Activated CD8-positive, alpha-beta memory T cell treated with anti-CD3 and anti-CD28 coated beads, Interleukin-2, amount 50 U/mL, for 24 hours (primary cell): ENCODE measurements at regions not wholly inside any gene's neighbourhood (a gene's known extent, or its start where the extent isn't known, plus 50 kb on each side); places are given as distances from the start of the nearest gene placed in this dataset.

ENCODE experiments used
- DNase-seq: peaks from one replicate; pipeline ENCODE4 v3.0.0-alpha.2; 2020; ENCODE audit errors: extremely low read depth

DNA sequence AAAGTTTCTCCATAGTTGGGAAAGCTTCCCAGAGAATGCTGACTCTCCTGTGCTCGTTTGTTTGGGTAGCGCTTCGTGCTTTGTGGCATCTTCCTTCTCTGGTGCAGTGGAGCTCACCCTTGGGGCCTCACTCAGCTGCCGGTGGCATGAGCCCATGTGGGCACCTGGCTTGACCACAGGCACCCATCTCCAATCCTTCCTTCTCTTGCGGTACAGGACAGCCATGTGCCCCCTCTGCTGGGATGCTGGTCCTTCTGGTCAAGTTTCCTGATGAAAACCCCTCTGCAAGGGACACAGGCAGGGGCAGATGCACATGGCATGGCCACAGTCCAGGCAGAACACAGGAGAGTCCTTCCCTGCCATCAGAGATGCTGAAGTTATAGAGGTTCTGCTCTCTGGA, 555.9 kb upstream of the HS6ST1 start:
- no peak for DNase-seq

DNA sequence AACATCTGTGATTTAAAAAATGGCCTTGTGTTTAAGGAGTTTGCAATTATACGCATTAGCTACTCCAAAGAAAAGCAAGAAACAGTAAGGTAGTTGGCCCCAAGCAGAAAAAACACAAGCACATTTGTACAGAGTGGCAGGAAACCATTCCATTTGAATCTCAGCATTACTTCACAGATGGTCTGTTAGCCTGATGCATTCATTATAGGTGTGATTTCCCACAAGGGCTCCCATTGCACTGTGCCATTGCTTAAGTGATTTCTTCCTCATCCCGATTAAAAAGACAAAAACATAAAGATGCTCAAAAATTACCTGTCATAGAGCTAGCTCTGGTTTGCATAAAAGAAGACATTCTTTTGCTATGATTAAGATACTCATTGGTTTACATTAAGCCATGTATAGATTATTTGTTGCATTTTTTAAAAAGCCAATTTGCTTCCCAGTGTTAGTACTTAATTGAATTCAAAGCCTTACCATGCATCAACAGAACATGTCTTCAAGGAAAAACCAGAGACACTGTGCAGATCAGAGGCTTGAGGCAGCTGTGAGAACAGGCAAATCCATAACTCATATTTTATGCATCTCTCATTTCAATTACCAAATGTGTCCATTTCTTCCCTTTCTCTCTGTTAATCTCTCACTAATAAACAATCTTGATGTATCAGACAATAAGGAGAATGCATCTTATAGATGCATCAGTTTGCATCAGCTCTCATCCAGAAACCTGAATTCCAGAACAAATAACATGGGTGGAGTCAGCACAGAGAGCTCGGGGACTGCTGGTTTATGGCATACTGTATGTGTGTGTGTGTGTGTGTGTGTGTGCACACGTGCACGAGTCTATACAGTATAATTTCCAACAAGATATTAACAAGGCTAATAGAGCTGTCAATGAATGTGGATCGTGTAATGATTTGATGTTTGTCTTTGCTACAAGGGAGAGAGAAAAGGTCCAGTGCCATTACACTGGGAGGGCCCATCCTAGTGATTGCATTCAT, 558.6 kb upstream of the HS6ST1 start:
- DNase-seq, result no peak

DNA sequence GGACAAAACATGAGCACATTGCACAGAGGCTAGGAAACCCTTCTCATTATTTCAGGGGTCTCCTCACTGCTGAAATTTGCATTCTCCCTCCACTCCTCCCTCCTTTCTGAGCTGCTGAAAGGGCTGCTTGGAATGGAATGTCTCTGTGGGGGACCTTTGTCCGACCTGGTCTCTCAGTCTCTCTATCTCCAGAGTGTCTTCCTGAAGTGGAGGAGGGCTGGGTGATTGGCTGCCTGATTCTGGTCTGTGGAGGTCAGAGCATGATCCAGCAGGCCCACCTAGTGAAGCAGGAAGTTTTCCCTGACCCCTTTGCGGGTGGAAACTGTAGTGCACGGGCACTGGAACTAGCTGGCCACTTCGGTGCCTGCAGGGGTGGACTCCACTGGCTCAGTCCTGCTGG, 560.5 kb upstream of the HS6ST1 start:
- no peak for DNase-seq

DNA sequence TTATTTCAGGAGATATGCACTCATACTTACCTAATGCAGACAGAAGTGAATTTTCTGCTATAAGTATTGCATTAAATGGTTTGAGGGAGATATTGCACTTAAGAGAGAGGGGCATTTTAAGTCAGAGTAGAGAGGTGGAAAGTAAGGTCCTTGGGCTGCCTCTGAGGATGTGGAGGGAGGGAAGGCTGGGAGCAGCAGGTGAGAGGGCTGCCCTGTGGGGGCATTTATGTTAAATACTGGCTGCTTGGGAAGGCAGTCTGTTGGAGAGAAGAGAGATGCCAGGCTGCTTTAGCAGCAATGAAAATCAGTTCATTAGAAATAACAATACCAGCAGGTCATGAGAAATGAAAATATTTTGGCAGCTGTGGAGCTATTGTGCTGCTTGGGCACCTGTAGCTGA, 576.2 kb upstream of the HS6ST1 start:
- no peak for DNase-seq

DNA sequence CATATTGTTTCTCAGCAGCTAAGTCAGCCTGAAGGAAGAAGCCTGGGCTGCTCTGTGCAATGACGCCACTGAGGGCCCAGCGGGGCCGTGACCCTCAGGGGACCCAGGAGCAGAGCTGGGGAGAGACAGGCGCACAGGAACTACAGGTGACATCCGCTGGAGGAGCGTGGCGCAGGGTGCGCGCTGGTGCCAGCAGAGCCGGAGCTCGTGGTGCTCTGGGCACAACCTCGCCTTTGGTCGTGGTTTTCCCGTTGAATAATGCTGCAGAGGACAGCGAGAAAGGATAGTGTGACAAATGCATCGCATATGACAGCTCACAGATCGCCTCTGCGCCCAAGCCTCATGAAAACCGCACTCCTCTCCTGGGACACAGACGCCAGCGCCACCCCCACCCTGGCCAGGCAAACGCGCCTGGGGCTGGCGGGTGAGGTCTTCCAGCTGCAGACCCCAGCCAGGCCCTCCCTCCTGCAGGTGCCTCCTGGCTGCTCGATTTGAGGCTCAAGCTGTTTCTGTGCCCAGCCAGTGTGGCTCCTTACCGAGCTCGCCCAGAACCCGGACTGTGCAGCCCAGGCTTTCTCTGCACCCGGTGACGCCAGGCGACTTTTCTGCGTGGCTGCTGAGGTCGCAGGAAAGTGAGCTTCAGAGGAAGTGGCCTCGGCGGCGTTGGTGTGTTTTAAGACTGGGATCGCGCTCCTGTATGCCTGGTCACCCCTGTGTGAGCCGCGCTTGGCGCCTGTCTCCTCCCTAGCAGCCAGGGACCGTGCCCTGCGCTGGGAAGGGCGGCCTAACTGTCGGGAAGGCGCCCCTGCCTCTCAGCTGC, 583.1 kb upstream of the HS6ST1 start:
- DNase-seq, result no peak

DNA sequence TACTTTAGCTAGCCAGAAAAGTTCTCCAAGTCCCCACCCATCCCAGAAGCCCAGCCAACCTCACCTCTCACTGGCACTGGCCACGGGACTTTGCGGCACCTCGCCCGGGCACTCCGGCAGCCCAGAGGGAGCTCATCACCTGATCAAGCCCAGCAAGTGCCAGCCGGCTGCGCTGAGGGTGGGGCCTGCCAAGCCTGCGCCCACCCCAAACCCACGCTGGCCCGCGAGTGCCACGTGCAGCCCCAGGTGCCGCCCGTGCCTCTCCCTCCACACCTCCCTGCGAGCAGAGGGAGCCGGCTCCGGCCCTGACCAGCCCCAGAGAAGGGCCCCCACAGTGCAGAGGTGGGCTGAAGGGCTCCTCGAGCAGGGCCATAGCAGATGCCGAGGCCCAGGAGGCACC, 585.0 kb upstream of the HS6ST1 start:
- DNase-seq, result no peak

DNA sequence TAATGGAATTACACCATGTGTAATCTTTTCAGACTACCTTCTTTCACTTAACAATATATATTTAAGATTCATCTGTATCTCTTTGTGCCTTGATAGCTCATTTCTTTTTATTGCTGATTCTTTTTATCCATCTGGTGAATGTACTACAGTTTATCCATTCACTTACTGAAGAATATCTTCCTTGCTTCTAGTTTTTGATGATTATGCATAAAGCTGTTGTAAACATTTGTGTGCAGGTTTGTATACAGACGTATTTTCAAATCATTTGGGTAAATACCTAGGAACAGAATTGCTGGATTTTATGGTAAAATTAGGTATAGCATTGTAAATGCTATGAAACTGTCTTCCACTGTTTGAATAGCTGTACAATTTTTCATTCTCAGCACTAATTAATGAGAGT, 592.6 kb upstream of the HS6ST1 start:
- DNase-seq, result no peak

DNA sequence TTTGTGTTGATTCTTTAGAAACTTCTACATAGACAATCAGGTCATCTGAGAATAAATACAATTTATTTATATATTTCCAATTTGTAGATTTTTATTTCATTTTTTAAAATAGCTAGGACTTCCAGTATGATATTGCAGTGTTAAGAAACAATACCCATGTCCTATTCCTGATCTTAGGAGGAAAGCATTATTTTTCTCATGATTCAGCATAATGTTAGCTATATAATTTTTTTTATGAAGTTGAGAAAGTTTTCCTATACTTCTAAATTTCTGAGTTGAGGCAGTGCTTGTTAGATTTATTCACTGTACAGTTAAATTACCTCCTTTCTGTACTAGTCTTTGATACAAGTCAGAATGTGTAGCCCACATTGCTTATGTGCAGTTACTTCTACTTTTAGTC, 595.7 kb upstream of the HS6ST1 start:
- DNase-seq, result no peak

DNA sequence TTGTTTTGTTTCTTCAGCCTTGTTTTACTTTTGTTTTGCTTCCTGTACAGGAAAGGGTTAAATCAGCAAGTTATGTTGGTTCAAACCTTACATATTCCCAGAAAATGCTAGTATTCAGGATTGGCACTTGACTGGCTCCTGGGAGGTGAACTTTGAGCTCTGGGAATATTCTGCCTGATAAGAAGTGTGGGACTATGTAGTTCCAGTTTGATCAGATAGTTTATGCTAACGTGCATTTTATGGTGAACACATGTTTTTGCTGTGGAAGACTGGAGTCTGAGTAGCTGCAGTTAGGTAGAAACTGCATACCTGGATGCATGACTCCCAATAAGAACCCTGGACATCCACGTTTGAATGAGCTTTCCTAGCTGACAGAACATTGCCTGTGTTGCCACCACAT, 603.1 kb upstream of the HS6ST1 start:
- DNase-seq, result no peak

DNA sequence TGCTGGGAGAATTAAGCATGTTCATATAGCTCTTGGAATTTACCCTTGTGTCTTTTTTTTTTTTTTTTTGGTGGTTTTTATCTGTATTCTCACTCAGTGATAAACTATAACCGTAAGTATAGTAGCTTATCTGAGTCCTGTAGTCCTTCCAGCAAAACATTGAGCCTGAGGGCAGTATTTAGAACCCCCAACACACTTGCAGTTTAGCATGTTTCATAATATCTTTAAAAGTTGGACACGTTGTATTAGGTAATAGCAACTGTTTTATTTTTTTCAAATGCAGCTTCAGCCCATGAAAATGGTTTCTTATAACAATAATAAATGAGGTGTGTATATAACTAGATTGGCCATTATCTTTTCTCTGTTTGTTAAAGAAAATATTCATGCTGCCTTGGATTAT, 603.5 kb upstream of the HS6ST1 start:
- DNase-seq, result no peak

DNA sequence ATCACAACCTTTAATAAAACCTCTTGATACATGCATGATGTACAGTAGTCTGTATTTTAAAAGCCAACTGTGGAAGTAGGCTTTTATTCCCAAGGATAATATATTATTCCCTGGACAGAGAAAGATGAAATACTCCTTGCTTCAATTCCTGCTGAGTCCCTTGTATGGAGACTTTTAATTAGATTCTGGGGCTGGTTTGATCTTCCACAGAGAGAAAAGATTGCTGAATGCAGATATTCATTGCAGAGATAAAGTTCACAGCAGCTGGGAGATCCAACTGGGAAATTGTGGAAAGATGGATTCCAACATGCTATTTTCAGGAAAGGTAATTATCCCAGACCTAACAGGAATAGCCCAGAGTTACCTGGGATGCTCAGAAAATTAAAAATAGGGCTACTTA, 607.0 kb upstream of the HS6ST1 start:
- DNase-seq, result no peak

DNA sequence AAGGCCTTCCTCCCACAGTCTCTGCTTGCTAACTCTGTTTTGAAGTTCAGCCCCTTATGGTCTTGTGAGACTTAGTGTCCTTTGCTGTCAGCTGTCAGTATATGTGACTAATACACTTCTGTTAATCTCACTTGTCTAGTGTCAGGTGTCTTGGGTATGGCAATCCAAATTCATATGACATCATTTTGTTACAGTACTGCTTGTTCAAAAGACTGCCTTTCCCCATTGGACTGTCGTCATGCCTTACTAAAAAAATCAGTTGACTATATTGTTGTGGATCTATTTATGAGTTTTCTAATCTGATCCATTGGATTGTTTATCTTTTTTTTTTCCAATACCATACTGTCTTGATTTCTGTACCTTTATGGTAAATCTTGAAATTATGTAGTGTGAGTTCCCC, 611.4 kb upstream of the HS6ST1 start:
- DNase-seq, result no peak

DNA sequence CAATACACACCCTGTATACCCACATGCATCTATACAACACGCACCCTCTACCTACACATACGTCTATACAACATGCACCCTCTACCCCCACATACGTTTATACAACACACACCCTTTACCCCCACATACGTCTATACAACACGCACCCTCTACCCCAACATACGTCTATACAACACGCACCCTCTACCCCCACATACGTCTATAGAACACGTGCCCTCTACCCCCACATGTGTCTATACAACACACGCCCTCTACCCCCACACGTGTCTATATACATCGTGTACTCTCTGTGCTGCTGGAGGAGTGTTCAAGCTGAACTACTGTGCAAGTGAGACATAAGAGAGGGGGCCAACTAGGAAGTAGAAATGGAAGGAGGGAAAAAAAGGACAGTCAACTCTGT, 621.7 kb upstream of the HS6ST1 start:
- DNase-seq, result no peak

DNA sequence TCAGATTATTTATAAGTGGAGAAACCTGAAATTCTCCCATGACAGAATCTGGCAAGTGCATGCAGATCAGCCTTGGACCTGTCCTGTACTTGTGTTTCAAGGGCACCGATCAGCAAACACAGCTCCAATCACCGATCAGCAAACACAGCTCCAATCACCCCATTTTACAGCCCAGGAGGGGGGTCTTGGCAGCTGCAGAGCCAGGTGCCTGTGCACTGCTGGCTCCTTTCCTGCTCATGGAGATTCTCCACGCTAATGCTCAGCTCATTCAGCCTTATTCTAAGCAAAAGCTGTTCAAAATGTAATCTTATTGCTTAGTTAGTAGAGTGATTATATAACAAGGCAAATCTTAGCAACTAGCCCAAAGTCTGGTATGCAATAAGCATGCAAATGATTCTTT, 623.1 kb upstream of the HS6ST1 start:
- DNase-seq, result no peak

DNA sequence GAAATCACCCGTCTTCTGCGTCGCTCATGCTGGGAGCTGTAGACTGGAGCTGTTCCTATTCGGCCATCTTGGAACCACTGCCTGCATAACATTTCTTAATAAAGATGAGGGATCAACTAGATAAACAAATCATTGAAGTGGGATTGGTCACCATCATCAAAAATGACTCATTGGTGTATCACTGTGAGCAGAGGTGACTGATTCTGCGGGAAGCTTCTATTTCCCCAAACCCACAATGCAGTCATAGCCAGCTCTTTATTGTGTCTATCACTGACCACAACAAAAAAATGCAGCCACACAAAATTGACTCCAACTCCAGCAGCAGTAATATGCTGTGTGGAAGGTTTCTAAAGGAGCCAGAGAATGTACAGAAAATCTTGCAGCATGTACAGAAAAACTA, 630.7 kb upstream of the HS6ST1 start:
- no peak for DNase-seq

DNA sequence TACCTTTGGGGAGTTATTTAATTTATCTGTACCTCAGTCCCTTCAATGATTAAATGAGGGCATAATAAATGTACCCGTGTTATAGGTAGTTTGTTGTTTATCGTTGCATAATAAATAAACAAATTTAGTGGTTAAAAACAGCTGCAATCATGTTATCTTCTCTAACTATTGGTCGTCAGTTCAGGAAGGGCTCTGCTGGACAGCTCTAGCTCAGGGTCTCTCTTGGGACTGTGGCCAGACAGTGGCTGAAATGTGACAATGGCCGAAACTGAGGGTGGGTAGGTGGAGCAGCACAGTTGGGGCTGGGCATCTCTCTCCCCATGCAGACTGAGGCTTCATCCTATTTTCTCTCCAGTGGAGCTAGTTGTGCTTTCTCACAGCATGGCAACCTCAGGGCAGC, 632.1 kb upstream of the HS6ST1 start:
- DNase-seq, result no peak

DNA sequence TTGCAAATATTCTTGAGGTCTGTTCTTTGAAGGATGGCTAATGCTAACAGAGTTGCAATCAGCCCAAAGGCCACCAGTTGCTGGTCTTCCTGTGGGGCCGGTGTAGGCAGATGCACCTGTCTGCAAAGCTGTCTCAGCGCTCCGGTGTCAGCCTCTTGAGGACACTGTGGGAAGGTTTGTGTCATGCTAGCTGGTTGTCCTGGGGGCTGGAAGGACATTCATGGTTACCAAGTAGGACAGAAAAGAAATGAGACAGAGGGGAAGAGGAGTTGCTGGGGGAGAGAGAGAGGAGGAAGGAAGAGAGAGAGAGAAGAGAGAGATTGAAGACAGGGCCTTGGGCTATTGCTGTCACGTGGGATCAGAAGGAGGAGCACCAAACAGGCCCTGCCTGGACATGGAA, 639.6 kb upstream of the HS6ST1 start:
- no peak for DNase-seq

DNA sequence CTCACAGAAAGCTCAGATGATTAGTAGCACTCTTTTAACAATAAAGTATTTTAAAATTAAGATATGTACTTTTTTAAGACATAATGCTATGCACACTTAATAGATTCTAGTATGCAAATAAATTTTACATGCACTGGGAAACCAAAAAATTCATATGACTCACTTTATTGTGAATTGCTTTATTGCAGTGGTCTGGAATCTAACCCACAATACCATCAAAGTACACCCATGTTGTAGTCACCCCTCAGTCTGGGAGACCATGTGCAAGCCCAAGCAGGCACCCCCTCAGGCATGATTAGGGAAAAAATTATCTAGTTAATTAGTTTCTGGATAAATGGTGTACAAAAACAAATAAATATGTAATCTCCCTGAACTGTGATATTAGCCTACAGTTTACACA, 649.0 kb upstream of the HS6ST1 start:
- DNase-seq, result no peak

DNA sequence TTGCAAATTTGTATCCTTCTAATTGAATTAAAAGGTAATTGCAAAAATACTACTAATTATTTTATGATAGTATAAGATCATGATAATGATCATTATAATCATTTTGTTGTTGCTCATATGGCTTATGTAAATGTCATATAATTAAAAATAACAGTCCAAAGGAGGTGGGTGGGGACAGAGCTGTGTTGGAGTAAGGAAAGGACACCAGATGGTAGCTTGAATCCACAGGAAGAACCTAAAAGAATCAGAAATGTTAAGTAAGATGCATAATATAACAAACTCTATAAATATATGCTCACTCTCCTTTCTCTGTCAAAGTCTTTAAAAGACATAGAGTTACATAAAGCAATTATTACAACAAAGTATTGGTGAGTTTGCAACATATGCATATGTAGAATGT, 650.7 kb upstream of the HS6ST1 start:
- DNase-seq, result no peak

DNA sequence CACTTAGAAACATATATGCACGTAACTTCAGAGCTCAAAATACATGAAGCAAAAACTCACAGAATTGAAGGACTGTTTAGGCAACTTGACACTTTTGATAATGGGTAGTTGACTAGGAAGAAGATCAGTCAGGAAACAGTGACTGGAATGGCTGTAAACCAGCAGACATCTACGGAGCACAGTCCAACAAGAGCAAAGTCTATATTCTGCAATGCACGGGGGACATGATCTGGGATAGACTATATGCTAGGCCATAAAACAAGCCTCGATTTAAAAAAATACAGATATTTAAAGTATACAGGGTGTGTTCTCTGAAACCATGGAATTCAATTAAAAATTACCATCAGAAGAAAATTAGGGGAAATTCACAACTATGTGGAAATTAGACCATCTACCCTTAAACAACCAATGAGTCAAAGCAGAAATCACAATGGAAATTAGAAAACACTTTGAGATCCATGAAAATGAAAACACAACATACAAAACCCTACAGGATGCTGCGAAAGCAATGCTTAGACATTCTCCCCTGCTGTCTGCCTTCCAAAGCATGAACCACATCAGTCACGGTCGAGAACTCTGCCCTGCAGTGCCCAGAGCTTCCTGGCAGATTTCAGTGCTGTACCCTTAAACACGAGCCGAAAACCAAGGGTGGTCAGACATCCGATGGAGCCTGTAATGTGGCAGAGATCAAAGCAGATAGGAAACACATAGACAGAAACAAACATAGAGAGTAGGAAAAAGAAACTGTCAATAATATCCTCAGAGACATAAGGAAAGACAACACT, 651.9 kb upstream of the HS6ST1 start:
- no peak for DNase-seq

DNA sequence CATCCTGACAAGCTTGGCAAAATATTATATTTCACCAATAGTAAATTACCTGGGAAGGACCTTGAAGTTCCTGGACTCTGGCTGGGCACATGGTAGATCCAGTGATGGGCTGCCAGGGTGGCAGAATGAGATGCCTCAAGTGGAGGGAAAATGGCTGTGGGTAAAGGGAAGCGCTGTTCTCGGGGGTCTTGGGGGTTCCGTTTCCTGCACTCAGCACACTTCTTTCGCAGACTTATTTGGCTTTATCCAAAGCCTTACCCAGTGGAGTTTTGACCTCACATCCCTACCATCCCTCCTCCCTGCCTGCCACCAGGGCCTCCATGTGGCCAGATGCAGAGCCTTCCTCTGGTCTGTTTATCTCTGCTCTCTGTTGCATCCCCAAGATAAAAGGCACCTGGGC, 654.9 kb upstream of the HS6ST1 start:
- DNase-seq, result no peak

DNA sequence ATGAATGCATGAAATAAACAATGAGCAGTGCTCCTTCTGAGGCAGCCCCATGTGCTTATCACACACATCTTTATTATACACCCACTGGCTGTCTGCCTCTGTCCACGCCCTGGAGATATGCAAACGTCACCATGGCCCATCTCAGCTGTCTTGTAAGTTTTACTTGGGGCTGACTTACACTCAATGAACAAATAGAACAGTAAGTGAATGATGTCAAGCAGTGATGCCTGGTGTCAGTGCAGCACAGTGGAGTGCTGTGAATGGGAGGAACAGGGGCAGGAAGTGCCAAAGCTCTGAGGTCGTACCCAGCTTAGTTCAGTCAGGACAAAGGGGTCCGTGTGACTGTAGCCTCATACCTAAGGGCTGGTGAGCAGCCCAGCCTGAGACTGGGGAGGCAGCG, 659.5 kb upstream of the HS6ST1 start:
- no peak for DNase-seq
